Renal pelvis (tissue), 1 donor: ENCODE measurements at regions not wholly inside any gene's neighbourhood (a gene's known extent, or its start where the extent isn't known, plus 50 kb on each side); places are given as distances from the start of the nearest gene placed in this dataset.

Experiments
- DNase-seq: peaks from one replicate; pipeline ENCODE4 v3.0.0-alpha.2; 2013

DNA sequence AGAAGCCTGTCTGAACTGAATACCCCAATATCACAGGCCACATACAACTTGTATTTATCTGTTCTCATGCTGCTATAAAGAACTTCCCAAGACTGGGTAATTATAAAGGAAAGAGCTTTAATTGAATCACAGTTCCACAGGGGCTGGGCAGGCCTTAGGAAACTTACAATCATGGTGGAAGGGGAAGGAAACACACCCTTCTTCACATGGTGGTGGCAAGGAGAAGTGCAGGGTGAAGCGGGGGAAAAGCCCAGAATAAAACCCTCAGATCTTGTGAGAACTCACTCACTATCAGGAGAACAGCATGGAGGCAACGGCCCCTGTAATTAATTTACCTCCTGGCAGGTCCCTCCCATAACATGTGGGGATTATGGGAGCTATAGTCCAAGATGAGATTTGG is 50.3 kb upstream of the FNDC1 start:
- no peak for DNase-seq

DNA sequence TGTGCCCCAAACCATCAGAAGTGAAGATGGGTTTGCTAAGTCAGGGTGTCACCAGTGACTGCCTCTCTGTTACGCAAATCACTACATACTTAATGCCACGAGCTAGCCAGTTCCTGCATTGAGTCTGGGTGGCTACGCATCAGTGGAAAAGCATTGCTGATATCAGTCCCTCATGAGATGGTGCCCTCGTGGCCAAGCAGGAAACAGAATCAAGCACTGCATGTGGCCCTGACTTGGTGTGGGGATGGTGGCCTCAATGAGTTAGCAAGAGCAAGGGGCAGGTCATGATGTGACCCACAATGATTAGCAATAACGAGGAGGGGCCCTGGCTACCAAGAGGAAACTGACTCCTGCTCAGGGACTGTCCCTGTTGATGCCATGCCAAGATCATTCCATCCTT is 51.6 kb upstream of the FNDC1 start:
- no peak for DNase-seq

DNA sequence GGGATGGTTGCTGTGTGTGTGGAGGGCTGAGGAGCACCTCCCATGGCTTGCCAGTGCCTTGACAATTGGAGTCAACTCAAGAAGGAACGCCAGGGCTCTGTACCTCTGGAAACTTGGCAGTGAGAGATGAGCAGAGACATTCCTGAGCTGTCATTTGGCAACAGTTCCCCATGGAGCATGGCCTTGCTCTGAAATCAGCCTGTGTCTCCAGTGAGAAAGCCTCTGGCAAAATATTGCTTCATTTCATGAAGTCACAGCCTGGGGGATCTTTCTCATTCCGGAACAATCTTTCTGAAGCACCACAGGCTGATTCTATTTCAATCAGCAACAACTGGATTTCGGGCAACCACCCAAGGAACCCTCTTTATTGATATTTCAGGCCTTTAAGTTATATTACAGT is 52.2 kb upstream of the FNDC1 start:
- DNase-seq: no peak

DNA sequence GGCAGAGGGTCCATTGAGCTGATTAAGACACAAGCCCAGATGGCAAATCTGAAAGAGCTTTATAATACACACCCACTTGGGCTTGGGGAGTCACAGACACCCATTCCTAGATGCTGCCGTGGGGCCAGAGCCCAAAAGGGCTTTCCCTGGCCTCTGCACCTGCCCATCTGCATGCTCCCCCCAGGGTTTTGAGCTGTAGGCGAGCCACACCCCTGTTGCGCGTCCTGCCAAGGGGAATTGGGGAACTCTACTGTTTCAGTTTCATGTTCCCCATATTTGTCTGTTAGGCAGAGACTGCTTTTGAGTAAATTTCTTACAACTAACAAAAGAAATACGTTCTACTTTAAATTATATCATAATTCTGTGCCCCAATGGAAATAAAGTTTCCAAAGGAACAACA is 52.9 kb upstream of the FNDC1 start:
- DNase-seq: no peak

DNA sequence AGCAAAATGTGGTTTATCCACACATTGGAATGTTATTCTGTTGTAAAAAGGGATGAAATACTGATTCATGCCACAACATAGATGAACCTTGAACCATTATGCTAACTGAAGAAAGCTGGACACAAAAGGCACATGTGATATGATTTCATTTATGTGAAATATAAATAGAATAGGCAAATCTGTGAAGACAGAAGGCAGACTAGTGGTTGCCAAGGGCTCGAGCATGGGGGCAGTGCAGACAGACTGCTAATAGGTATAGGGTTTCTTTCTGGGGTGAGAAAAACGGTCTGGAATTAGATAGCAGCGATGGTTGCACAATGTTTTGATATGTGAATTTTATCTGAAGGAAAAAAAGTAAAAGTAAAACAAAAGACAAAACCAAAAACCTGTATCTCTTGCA is 54.6 kb upstream of the FNDC1 start:
- DNase-seq: no peak

DNA sequence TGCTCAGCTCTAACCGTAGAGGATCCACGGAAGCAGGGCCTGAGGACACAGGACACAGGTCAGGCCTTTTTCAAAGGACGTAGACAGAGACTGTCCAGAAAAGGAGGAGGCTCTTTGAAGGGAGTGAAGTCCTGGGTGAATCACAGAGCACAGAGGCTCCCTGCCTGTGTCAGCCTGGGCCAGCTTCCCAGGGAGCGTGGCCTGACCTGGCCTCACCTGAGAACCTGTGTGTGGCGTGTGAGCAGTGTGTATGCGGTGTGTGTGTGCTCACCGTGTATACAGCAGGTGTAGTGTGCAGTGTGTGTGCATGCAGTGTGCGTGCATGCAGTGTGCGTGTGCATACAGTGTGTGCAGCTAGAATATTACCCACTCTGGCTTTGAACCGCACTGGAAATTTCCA is 56.0 kb upstream of the FNDC1 start:
- no peak for DNase-seq

DNA sequence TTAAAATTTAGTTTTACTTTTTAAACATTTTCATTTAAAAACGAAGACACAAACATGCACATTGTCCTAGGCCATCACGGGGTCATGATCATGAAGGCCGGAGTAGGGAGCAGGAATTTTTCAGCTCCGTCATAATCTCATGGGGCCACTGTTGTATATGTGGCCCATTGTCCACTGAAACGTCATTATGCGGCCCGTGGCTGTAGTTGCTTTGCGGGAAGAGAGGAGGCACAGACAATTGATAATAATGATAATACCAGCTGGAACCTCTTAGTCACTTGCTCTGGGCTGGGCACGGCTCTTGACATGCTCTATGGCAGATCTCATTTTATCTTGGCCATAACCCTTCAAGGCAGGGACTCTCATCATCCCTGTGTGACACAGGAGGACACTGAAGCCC is 56.5 kb upstream of the FNDC1 start:
- no peak for DNase-seq

DNA sequence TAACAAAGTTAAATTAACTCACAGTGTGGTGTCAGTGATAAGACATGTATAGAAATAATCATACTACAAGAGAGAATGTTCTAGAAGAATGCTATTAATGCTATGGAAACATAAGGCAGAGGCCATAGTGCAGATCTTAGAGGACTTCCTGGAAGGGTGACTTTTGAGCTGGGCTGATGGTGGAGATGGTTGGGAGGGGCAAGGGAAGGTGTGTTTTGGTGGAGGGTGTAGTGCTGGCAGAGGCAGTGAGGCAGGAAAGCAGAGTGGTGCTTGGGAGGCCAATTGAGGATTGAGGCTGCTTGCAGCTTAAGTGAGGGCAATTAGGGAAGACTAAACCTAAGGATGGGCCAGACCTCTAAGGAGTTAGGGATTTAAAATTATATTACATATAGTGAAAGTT is 58.5 kb upstream of the FNDC1 start:
- DNase-seq: no peak

DNA sequence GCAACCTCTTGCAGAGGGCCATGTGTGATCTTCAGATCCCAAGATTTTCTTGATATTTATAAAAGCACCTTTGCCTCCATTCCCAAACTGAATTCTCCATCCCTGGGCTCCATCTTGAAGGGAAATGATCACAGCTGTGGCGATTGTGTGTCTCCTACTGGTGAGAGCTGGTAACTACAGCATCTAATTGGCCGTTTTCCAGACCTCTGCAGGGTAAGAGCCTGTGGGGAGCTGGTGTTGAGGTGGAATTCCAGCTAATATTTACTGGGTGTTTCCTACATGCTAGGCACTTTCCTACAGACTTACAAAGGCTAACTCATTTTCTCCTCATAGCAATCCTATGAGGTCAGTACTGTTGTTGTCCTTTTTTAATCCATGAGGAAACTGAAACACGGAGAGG is 59.2 kb upstream of the FNDC1 start:
- no peak for DNase-seq

DNA sequence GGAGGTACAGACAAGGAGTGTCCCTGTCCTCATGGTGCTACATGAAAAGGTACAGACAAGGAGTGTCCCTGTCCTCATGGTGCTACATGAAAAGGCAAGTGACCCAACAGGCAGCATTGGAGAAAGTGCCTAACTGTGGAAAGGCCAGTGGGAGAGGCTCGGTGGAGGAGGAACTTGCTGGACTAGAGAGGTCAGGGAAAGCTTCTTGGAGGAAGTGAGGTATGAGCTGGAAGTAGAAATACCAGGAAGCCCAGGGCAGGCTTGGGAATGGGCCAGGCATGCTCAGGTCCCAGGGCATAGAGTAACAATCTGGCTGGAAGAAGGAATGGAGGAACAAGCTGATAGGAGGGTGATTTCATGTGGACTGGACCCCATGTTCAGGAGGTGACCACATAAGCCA is 59.8 kb upstream of the FNDC1 start:
- no peak for DNase-seq

DNA sequence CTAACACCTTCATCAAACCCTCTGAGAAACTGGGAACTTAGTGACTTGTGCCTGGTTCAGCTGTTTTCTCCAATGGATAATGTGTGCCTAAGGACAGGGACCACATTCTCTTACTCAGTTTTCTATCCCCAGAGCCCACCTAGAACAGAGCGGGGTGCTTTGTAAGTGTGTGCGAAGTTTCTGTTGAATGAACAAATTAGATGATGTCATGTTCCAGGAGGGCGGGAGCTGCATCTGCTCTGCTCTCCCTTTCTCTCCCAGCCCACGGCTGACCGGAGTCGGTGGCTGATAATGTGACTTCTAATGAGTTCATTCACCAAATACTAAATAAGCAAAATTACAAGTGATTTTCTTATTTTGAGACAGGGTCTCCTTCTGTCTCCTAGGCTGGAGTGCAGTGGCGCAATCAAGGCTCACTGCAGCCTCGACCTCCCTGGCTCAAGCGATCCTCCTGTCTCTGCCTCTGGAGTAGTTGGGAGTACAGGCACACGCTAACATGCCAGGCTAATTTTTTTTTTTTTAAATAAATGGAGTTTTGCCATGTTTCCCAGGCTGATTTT is 60.7 kb upstream of the FNDC1 start:
- no peak for DNase-seq

DNA sequence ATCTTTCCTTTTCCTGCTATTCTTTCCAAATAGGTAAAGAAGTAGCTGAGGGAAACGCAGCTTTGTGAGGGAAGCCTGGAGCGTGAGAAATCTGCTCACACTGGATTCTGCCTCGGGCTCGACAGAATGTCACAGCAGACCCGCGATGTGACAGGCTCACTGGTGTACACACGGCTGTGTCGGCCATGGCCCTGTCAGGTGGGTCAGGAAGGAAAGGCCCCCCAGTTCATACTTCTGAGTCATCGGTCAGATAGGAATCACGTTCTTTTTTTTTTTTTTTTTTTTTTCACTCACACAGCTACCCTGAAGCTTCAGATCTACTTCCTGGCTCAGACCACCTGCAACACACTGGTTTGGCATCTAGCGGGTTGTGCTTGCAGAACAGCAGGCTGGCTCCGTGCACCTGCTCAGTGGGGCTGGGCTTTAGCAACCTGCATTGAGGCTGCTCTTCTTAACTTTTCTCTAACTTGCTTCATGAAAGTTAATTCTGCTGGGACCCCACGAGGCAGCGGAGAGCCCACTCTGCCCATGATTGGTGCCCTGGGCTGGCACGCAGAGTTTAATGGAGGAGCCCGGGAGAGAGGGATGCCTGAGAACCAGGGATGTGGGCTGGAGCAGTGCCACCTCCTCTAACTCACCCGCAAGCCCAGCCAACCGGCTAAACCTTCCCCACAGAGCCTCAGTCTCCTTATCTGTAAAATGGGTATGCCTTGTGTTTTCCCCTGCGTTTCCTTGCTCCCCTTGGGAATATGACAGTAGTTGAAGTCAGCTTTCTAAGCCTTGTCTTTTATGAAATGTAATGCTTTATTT is 61.5 kb upstream of the FNDC1 start:
- DNase-seq: no peak

DNA sequence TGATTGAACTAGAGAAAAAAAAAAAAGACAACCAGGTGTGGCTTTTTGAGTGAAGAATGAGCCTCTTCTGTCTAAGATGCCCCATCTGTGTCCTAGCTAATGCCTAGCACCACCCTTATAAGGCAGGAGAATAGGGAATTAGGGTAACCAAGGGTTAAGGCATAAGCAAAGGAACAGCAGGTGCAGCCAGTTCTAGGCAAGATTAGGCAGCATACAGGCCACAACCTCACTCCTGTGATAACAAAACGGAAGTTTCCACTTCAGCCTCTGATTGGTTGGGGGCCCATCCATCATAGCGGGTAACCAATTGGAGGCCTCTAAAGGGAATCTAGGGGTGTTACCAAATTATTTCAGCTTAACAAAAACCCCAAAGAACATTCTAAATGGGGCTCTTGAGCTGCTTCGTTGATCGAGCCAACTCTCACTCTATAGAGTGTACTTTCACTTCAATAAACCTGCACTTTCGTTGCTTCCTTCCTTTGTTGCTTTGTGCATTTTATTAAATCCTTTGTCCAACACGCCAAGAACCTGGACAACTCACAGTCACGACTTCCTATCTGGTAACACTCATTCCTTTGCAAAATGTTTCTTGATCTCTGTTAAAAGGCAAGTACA is 61.9 kb upstream of the TAGAP start:
- no peak for DNase-seq

DNA sequence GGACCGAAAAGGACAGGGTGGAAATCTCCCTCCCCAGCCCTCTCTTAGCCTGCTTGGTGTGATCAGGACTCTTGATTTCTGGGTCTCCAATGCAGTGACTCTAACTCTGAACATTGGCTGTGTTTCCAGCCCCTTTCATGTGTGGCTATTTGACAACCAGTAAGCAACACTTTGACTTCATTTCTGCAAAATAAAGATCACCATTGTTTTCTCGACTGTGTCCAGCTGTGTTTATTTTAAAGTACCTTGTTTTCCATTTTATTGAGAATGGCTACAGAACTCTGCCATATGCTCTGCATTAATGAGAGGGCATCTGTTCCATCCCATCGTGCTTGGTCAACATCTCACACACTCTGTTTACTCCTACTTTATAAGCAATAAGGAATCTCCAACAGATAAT is 60.9 kb upstream of the TAGAP start:
- no peak for DNase-seq

DNA sequence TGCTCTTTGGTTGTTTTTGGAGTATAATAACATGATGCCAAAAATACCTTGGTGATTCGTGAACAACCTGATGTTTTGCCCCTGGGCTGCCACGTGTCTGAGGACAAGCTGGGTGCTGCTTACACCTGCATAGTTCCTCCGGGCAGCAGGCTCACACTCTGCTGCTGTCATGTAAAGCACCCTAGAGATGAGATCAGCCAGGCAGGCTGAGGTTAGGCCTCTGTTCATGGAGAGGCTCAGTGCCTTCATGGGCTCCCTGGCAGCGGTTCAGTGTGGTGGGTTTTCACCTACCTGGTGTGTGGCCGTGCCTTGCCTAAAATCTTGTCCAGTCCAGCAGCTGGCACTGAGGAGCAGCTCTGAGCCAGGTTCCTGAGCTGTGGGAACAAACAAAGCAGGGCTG is 60.1 kb upstream of the TAGAP start:
- no peak for DNase-seq

DNA sequence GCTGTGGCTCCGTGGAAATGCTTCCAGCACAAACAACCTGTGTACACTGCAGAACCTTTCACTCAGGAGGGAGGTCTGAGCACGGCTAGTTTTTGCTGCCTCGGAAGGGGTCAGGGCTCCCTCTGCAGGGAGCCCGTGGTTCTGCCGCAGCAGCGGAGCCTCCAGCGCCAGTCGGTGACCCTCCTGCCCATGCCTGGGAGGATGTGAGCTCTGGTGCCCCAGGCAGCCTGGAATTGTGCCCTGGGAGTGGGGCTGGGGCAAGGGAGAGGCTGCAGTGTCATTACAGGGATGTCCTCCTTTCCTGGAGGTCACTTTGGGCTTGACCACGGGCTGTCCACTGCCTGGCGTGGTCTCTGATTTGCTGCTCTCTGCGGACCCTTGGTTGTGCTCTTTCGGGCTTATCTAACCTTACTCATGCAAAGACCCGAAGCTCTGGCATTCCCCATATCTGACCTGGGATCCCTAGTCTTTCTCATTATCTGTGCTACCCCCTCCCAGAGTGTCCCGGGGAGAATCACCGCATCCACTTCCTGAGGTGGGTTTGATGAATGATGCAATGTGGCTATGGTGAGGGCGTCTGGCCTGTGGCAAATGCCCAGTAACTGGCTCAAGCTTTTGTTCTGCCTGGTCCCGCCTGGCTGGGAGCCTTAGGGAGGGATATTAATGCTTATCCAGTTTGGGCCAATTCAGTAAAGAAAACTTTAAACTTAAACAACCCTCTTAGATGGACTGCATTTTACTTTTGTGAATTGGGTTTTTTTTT is 59.6 kb upstream of the TAGAP start:
- peak; percentile 42 for DNase-seq

DNA sequence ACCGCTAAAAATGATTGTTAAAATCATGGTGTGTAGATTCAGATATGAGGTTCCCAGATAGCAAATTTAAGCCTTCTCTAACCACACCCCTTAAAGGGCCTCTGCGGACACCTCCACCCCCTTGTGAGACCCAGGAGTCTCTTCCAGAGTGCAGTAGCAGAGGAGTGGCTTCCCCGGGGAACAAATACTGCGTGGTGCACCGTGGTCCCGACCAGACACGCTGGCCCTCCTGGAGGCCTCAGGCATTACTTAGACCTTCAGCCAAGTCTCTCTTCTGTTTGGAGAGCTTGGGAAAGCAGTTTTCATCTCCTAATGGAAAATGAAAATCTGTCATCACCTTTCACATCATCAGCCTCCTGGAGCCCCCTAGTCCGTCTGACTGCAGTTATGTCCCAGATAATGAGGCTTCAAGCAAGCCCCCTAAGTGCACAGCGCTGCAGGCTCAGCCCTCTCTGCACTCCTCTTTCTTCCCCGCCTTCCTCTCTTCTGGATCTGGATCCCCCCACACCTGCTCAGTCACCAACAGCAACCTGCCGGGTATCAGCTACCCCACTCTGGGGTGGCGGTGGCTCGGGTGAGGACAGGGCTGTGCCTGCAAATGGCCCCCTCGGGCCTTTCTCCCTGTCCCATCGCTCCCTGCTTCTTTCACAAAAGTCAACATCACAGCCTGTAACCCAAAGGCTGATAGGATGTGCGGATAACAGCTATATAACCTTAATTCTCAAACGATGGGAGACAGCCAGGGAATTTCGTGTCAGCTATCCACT is 58.8 kb upstream of the TAGAP start:
- no peak for DNase-seq

DNA sequence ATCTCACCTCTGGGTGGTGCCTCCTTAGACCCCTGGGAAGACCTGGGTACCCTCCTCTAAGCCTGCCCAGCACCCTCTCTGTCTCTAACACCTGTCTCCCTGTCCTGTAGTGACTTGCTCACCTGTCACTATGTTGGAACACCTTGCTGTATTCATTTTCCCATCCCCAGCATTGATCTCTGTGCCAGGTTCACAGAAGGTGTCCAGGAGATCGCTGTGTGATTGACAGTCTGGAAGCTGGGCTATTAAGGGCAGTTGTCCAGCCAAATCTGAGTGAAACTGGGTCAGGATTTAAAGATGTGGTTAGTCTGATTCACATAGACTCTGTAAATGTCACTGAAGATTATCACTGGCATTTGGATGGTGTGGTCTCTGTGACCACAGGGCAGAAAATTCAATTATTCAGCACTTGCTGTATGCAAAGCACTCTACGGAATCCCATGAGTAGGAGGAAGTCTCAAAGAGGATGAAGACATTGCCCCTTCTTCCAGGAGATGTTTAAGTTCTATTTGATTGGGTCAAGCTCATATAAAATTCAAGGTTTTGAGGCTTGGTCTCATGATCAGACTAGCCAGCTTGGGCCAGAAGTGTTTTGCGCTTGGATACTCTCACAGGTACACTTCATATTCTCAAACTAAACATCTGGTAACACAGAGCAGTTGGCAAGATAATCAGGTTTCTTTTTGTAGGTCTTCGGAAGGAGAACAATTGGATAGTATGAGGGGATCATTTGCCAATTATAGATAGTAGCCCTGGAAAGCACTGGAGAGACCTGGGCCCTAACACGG is 57.8 kb upstream of the TAGAP start:
- no peak for DNase-seq

DNA sequence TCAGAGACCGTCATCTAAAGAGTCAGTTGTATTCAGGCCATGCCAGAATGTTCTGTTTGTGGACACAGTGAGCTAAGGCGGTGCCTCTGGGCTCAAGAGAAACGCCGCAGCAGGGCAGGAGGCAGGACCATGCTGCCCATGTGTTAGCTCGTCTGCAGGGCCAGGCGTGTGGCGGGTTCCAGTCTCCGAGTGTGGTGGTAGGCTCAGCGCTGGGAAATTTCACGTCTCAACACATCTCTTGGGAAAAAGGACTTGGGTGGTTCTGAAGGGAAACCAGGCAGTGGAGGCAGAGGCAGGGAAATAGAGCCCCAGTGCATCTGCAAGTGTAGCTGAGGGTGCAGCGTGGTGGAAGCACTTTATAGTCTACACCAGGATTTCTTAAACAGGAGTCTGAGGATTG is 56.9 kb upstream of the TAGAP start:
- DNase-seq: no peak

DNA sequence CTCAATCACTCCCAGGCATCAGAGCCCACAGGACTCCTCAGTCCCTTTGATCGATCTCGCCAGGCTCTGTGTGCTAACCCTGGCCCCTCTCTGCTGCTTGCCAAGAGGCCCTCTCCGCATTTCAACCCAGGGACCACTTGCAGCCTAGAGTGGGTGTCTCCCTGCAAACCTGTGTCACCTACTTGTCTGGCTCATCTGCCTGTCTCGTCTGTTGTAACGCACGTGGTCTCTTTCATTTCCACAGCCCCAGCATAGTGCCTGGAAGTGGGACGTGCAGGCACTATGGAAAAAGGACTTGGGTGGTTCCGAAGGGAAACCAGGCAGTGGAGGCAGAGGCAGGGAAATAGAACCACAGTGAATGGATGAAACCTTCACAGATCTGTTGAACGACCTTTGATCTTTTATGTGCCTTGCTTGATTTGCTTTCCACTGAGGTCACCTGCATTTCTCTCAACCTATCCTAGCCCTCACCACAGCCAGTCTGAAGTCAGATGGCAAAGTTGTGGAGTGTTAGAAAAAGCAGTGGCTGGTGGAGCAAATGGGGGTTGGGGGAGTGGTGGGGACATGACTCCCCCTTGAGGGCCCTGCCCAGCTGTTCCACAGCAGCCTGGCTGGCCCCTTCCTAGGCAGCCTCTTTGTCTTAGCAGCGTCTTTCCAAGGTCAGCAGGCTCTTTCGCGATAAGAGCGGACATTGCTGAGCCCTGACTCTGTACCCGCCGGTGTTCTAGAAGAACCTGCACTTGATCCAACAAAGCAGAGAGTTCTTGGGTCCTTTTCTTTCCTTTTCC is 55.8 kb upstream of the TAGAP start:
- DNase-seq: no peak
